Naive thymus-derived CD4-positive, alpha-beta T cell (primary cell): ENCODE measurements at regions not wholly inside any gene's neighbourhood (a gene's known extent, or its start where the extent isn't known, plus 50 kb on each side); places are given as distances from the start of the nearest gene placed in this dataset.

Source experiments
- ATAC-seq: fragments of 150-1000 bp; cut with Tn5 transposase; 2 replicates; pipeline ENCODE4 v1.10.0; 2021; ENCODE audit warnings: mild to moderate bottlenecking, moderate library complexity
- CTCF ChIA-PET: fragments of 350-600 bp; sonication (Branson Sonifier 250); formaldehyde crosslinking; loops from one replicate; lab custom pipeline; 2021; ENCODE audit warnings: antibody characterized with exemption; lab: Charles Lee
- POLR2A ChIA-PET: fragments of 350-600 bp; sonication (Branson Sonifier 250); formaldehyde crosslinking; loops from one replicate; lab custom pipeline; 2021; ENCODE audit warnings: antibody characterized with exemption, inconsistent platforms; lab: Charles Lee
- DNase-seq, 9 donors: peaks; one replicate each; pipeline versions ENCODE4 v3.0.0 to v3.0.0-alpha.2; 2020 to 2022; ENCODE audit warnings: mixed read lengths in 1 of 9
- H3K27ac ChIP-seq: one replicate; pipeline ENCODE4 v1.7.0; 2013; ENCODE audit warnings: mild to moderate bottlenecking, low read depth, low read length, moderate library complexity
- H3K27me3 ChIP-seq, 2 donors: one replicate each; pipeline ENCODE4 v1.7.0; 2013; ENCODE audit warnings: low read length in 2 of 2, mild to moderate bottlenecking in 2 of 2, moderate library complexity in 2 of 2; ENCODE audit not compliant: control insufficient read depth in 2 of 2, insufficient read depth in 2 of 2
- H3K36me3 ChIP-seq, 3 experiments: 1 replicate in 2 of 3; 2 replicates in 1 of 3; pipeline ENCODE4 v1.7.0; 2013; ENCODE audit warnings: low read length in 3 of 3, mild to moderate bottlenecking in 3 of 3, moderate library complexity in 1 of 3; ENCODE audit not compliant: insufficient read depth in 3 of 3, control insufficient read depth in 2 of 3
- H3K4me1 ChIP-seq, 2 donors: one replicate each; pipeline ENCODE4 v1.7.0; 2013; ENCODE audit warnings: low read length in 2 of 2, mild to moderate bottlenecking in 2 of 2, moderate library complexity in 1 of 2; ENCODE audit not compliant: control insufficient read depth in 2 of 2, insufficient read depth in 2 of 2
- H3K4me3 ChIP-seq: 2 replicates; pipeline ENCODE4 v1.7.0; 2013; ENCODE audit warnings: mild to moderate bottlenecking, low read length
- H3K9me3 ChIP-seq, 3 experiments: 1 replicate in 2 of 3; 2 replicates in 1 of 3; pipeline ENCODE4 v1.7.0; 2013; ENCODE audit warnings: low read length in 3 of 3; ENCODE audit not compliant: control insufficient read depth in 2 of 3
- H3K27ac Mint-ChIP-seq, 9 donors: one replicate each; pipeline ENCODE4 v1.8.0; 2020 to 2022; ENCODE audit warnings: mixed read lengths in 9 of 9, mild to moderate bottlenecking in 8 of 9, moderate library complexity in 5 of 9, inconsistent platforms in 2 of 9
- H3K27me3 Mint-ChIP-seq, 5 donors: one replicate each; pipeline ENCODE4 v1.8.0; 2021 to 2022; ENCODE audit warnings: mixed read lengths in 5 of 5, mild to moderate bottlenecking in 1 of 5
- H3K36me3 Mint-ChIP-seq, 5 donors: one replicate each; pipeline ENCODE4 v1.8.0; 2020 to 2022; ENCODE audit warnings: mixed read lengths in 5 of 5, mild to moderate bottlenecking in 3 of 5, inconsistent platforms in 1 of 5
- H3K4me1 Mint-ChIP-seq, 7 donors: one replicate each; pipeline ENCODE4 v1.8.0; 2020 to 2022; ENCODE audit warnings: mixed read lengths in 7 of 7, mild to moderate bottlenecking in 3 of 7, inconsistent platforms in 1 of 7
- H3K4me3 Mint-ChIP-seq, 10 donors: one replicate each; pipeline ENCODE4 v1.8.0; 2020 to 2022; ENCODE audit warnings: mild to moderate bottlenecking in 10 of 10, mixed read lengths in 10 of 10, moderate library complexity in 6 of 10, inconsistent platforms in 2 of 10
- H3K9me3 Mint-ChIP-seq, 11 donors: one replicate each; pipeline ENCODE4 v1.8.0; 2020 to 2022; ENCODE audit warnings: mixed read lengths in 11 of 11, mild to moderate bottlenecking in 4 of 11, inconsistent platforms in 1 of 11, moderate library complexity in 1 of 11
- intact Hi-C, 2 donors: fragments of 100-400 bp; cut with micrococcal nuclease; formaldehyde crosslinking; loops; one replicate each; pipeline ENCODE4 v1.15.1; 2023

DNA sequence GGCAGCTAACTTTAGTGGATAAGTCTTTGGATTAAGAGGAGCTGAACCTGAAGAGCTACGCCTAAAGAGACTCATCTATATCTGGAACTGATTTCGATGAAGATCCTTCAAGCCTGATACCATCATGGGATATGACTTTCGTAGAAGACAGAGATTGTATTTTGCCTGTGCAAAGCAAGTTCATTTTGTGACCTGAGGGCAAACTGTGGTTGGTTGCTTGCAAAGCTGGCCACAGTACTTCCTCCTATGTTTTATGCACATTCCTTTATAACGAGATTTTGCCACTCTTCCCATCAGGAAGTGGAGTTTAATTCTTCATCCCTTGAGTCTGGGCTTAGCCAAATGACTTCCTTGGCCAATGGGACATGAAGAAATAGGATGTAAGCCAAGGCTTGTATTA lies 519.3 kb upstream of the NR3C2 start:
- H3K27me3 Mint-ChIP-seq, result peaks cover 0 to 23% (median 11%) of the 10 kb centered on the region in 5 donors

GRCh38 chr4:148958317-148958716 lies 516.1 kb upstream of the NR3C2 start:
- peaks cover 0 to 6% (median 0%) of the 10 kb centered on the region in 11 donors for H3K9me3 Mint-ChIP-seq
- H3K27ac Mint-ChIP-seq, result no peak overlapping the region
- intact Hi-C loops, result no loop called here
- ATAC-seq (no peak), DNase-seq (no peak)
- peaks cover 0 to 4% (median 0%) of the 10 kb centered on the region in 5 donors for H3K27me3 Mint-ChIP-seq
- no peaks in the 10 kb centered on the region for H3K27me3 ChIP-seq
- H3K4me3 Mint-ChIP-seq, result no peak overlapping the region
- no peak overlapping the region for H3K27ac ChIP-seq
- POLR2A ChIA-PET, result no interaction called here
- CTCF ChIA-PET, result no interaction called here
- H3K36me3 Mint-ChIP-seq, result no peaks in the 10 kb centered on the region
- no peaks in the 10 kb centered on the region for H3K9me3 ChIP-seq
- no peaks in the 10 kb centered on the region for H3K4me1 Mint-ChIP-seq
- no peaks in the 10 kb centered on the region for H3K36me3 ChIP-seq
- H3K4me1 ChIP-seq, result no peaks in the 10 kb centered on the region
- no peak overlapping the region for H3K4me3 ChIP-seq

More for the DNA sequence above, 519.3 kb upstream of the NR3C2 start:
- Mint-ChIP-seq H3K4me3 (no peak overlapping the region), H3K9me3 (peaks cover 0 to 10% (median 1%) of the 10 kb centered on the region in 11 donors), H3K27ac (no peak overlapping the region), H3K4me1 (no peaks in the 10 kb centered on the region), H3K36me3 (no peaks in the 10 kb centered on the region)
- intact Hi-C loops, result no loop called here
- H3K27me3 ChIP-seq, result no peaks in the 10 kb centered on the region
- no peaks in the 10 kb centered on the region for H3K36me3 ChIP-seq
- ChIA-PET POLR2A (no interaction called here), CTCF (no interaction called here)
- no peak for DNase-seq
- ATAC-seq, result no peak
- H3K4me3 ChIP-seq, result no peak overlapping the region
- H3K9me3 ChIP-seq, result no peaks in the 10 kb centered on the region
- H3K27ac ChIP-seq, result no peak overlapping the region
- no peaks in the 10 kb centered on the region for H3K4me1 ChIP-seq

DNA sequence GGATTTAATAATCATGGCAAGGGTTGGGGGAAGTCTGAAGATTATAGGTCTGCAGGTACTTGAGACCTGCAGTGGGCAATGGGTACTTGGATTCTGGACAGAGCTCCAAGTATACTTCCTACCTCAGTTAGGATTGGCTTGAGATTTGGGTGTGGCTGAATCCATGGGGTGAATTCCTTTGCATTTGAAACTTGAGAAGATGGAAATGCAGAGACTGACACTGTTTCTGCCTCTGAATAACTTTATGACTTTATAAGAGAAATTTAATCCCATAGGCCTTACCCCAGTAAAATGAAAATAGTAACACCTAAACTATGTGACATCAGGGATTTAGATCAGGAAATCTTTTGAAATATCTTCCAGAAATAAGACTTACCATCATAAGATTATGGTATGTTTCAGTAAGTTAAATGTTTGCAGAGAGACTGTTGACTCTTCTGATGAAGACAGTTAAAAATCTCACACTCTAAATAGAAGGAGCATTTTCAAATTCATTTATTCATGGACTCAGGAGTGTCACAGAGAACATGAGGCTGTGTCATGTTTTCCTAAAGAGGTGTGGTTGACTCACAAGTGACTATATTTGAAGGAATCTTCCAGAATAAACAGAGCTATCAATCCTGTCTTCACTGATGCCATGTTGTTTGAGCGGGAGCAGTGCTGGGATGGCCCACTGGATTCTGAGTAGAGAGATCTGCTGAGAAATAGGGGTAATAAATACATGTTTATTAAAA lies 513.5 kb upstream of the NR3C2 start:
- H3K27ac ChIP-seq, result no peak overlapping the region
- H3K4me3 ChIP-seq, result no peak overlapping the region
- CTCF ChIA-PET, result no interaction called here
- H3K4me1 ChIP-seq, result no peaks in the 10 kb centered on the region
- no peak for ATAC-seq
- intact Hi-C loops, result no loop called here
- Mint-ChIP-seq H3K4me1 (no peaks in the 10 kb centered on the region), H3K27ac (no peak overlapping the region), H3K9me3 (peaks cover 0 to 4% (median 0%) of the 10 kb centered on the region in 11 donors), H3K4me3 (no peak overlapping the region), H3K36me3 (no peaks in the 10 kb centered on the region), H3K27me3 (no peaks in the 10 kb centered on the region)
- no peak for DNase-seq
- no peaks in the 10 kb centered on the region for H3K36me3 ChIP-seq
- no peaks in the 10 kb centered on the region for H3K9me3 ChIP-seq
- H3K27me3 ChIP-seq, result no peaks in the 10 kb centered on the region
- POLR2A ChIA-PET, result no interaction called here

DNA sequence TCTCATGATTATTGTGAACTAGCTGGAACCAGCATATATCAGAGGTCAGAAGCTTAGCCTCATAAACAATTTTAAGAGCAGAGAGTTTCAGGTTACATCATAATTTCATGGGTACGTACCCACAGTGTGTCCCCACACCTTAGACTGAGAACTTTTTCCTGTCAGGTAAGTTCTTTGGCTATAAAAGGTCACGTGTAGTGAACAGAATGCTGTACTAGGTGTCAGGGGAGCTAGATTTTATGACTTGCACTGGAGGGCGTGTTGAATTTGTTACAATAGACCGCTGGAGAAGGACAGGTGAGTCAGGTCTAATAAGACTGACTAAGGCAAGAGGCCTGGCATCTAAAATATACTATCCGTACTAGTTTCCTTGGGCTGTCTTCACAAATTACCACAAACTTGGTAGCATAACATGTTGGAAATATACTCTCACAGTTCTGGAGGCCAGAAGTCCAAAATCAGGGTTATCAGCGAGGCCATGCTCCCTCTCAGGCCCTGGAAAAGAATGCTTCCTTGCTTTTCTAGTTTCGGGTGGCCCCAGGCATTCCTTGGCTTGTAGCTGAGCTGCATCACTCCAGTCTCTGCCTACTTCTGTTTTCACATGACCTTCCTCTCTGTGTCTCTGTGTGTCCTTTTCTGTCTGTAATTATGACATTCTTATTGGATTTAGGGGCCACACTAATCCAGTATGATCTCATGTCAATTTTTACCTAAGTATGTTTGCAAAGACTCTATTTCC lies 512.0 kb upstream of the NR3C2 start:
- Histone ChIP-seq H3K36me3 (no peaks in the 10 kb centered on the region), H3K4me1 (no peaks in the 10 kb centered on the region), H3K27me3 (no peaks in the 10 kb centered on the region), H3K27ac (no peak overlapping the region), H3K4me3 (no peak overlapping the region), H3K9me3 (no peaks in the 10 kb centered on the region)
- intact Hi-C loops, result no loop called here
- Mint-ChIP-seq H3K27me3 (no peaks in the 10 kb centered on the region), H3K27ac (no peak overlapping the region), H3K4me3 (no peak overlapping the region), H3K9me3 (peaks cover 0 to 4% (median 0%) of the 10 kb centered on the region in 11 donors), H3K36me3 (no peaks in the 10 kb centered on the region), H3K4me1 (no peaks in the 10 kb centered on the region)
- no peak for DNase-seq
- ATAC-seq, result no peak
- CTCF ChIA-PET, result no interaction called here
- POLR2A ChIA-PET, result no interaction called here

GRCh38 chr4:148951346-148951745 lies 509.1 kb upstream of the NR3C2 start:
- Histone ChIP-seq H3K4me3 (no peak overlapping the region), H3K27ac (no peak overlapping the region), H3K4me1 (no peaks in the 10 kb centered on the region), H3K36me3 (no peaks in the 10 kb centered on the region), H3K9me3 (no peaks in the 10 kb centered on the region), H3K27me3 (no peaks in the 10 kb centered on the region)
- H3K36me3 Mint-ChIP-seq, result no peaks in the 10 kb centered on the region
- intact Hi-C loops, result no loop called here
- no peaks in the 10 kb centered on the region for H3K4me1 Mint-ChIP-seq
- ATAC-seq (no peak), DNase-seq (no peak)
- no peak overlapping the region for H3K27ac Mint-ChIP-seq
- no peaks in the 10 kb centered on the region for H3K27me3 Mint-ChIP-seq
- no peak overlapping the region for H3K4me3 Mint-ChIP-seq
- ChIA-PET CTCF (no interaction called here), POLR2A (no interaction called here)
- H3K9me3 Mint-ChIP-seq, result peaks cover 0 to 4% (median 0%) of the 10 kb centered on the region in 11 donors

- POLR2A ChIA-PET, result no interaction called here
- CTCF ChIA-PET, result no interaction called here
- Histone ChIP-seq H3K4me3 (no peak overlapping the region), H3K27ac (no peak overlapping the region), H3K4me1 (no peaks in the 10 kb centered on the region), H3K9me3 (no peaks in the 10 kb centered on the region), H3K36me3 (no peaks in the 10 kb centered on the region), H3K27me3 (no peaks in the 10 kb centered on the region)
- peaks cover 0 to 7% (median 0%) of the 10 kb centered on the region in 5 donors for H3K27me3 Mint-ChIP-seq
- H3K4me1 Mint-ChIP-seq, result no peaks in the 10 kb centered on the region
- no peak overlapping the region for H3K27ac Mint-ChIP-seq
- ATAC-seq (no peak), DNase-seq (no peak)
- H3K9me3 Mint-ChIP-seq, result peaks cover 0 to 12% (median 0%) of the 10 kb centered on the region in 11 donors
- H3K4me3 Mint-ChIP-seq, result no peak overlapping the region
- intact Hi-C loops, result no loop called here
- no peaks in the 10 kb centered on the region for H3K36me3 Mint-ChIP-seq
Observed at GRCh38 chr4:148946271-148946670, 504.1 kb upstream of the NR3C2 start.

DNA sequence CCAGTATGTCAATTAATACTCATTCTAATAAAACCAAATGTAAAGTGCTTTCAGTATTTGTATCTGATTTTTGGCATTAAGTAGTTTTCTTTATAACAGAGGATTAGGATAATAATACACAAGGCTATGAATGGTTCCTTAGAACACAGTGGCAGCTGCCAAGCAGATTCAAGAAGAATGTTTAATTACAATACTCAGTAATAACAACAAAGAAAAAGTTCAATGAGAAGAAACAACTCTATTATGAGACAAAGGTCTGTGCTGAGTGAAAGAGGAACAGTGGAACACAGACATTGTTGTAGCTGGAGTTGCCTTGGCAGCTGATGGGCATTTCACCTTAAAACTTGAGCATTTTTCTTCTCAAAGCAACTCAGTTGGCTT lies 502.6 kb upstream of the NR3C2 start:
- H3K9me3 ChIP-seq, result no peaks in the 10 kb centered on the region
- no peaks in the 10 kb centered on the region for H3K36me3 Mint-ChIP-seq
- ChIA-PET POLR2A (no interaction called here), CTCF (no interaction called here)
- H3K9me3 Mint-ChIP-seq, result peaks cover 0 to 12% (median 0%) of the 10 kb centered on the region in 11 donors
- H3K4me3 ChIP-seq, result no peak overlapping the region
- H3K4me1 Mint-ChIP-seq, result no peaks in the 10 kb centered on the region
- no peak overlapping the region for H3K27ac ChIP-seq
- H3K27me3 Mint-ChIP-seq, result peaks cover 0 to 7% (median 0%) of the 10 kb centered on the region in 5 donors
- no peaks in the 10 kb centered on the region for H3K27me3 ChIP-seq
- H3K4me1 ChIP-seq, result no peaks in the 10 kb centered on the region
- H3K4me3 Mint-ChIP-seq, result no peak overlapping the region
- no peaks in the 10 kb centered on the region for H3K36me3 ChIP-seq
- no peak for ATAC-seq
- no peak overlapping the region for H3K27ac Mint-ChIP-seq
- DNase-seq, result no peak
- intact Hi-C loops, result no loop called here
